Neural cell (in vitro differentiated cells): ENCODE measurements at regions not wholly inside any gene's neighbourhood (a gene's known extent, or its start where the extent isn't known, plus 50 kb on each side); places are given as distances from the start of the nearest gene placed in this dataset.

ENCODE experiments used
- H2AFZ ChIP-seq: fragments of 200-600, 300-800 bp; sonication (generic), shearing (Covaris generic); 2 replicates; pipeline ENCODE4 v1.6.0; 2014; ENCODE audit warnings: low read depth, mild to moderate bottlenecking, antibody characterized with exemption, low read length, moderate library complexity
- H3F3A ChIP-seq: fragments of 200-600 bp; shearing (Covaris generic); 2 replicates; pipeline ENCODE4 v1.6.1; 2016; ENCODE audit warnings: mild to moderate bottlenecking, moderate library complexity, mixed read lengths, antibody characterized with exemption, low read length; ENCODE audit not compliant: insufficient read depth, poor library complexity, severe bottlenecking
- H3K27ac ChIP-seq: fragments of 200-600, 300-800 bp; sonication (generic), shearing (Covaris generic); 2 replicates; pipeline ENCODE4 v1.5.1; 2014; ENCODE audit warnings: mild to moderate bottlenecking, low read length, moderate library complexity
- H3K27me3 ChIP-seq: fragments of 300-800, 200-600 bp; sonication (generic), shearing (Covaris generic); 2 replicates; pipeline ENCODE4 v1.6.0; 2014; ENCODE audit warnings: mild to moderate bottlenecking, low read depth, low read length, moderate library complexity; ENCODE audit not compliant: insufficient read depth
- H3K36me3 ChIP-seq: fragments of 300-800, 200-600 bp; sonication (generic), shearing (Covaris generic); 2 replicates; pipeline ENCODE4 v1.5.1; 2014; ENCODE audit warnings: mild to moderate bottlenecking, antibody characterized with exemption, low read length, moderate library complexity; ENCODE audit not compliant: insufficient read depth
- H3K4me2 ChIP-seq: fragments of 300-800, 200-600 bp; sonication (generic), shearing (Covaris generic); 2 replicates; pipeline ENCODE4 v1.6.0; 2014; ENCODE audit warnings: mild to moderate bottlenecking, low read length
- H3K4me3 ChIP-seq: fragments of 300-800, 200-600 bp; sonication (generic), shearing (Covaris generic); 2 replicates; pipeline ENCODE4 v1.5.1; 2014; ENCODE audit warnings: mild to moderate bottlenecking, low read length, moderate library complexity
- H3K79me2 ChIP-seq: fragments of 200-600 bp; shearing (Covaris generic); replicated peaks from 2 replicates; pipeline ENCODE4 v1.6.0; 2014; ENCODE audit warnings: mild to moderate bottlenecking, low read length, moderate library complexity; ENCODE audit not compliant: insufficient read depth
- H3K9ac ChIP-seq: fragments of 300-800, 200-600 bp; sonication (generic), shearing (Covaris generic); 2 replicates; pipeline ENCODE4 v1.6.1; 2016; ENCODE audit warnings: mild to moderate bottlenecking, low read length, mixed read lengths
- H3K9me2 ChIP-seq: fragments of 200-600 bp; shearing (Covaris generic); 2 replicates; pipeline ENCODE4 v1.6.1; 2016; ENCODE audit warnings: mild to moderate bottlenecking, low read length, mixed read lengths; ENCODE audit not compliant: insufficient read depth
- H3K9me3 ChIP-seq: fragments of 200-600, 300-800 bp; sonication (generic), shearing (Covaris generic); 2 replicates; pipeline ENCODE4 v1.6.1; 2016; ENCODE audit warnings: mild to moderate bottlenecking, mixed run types, low read length, moderate library complexity, mixed read lengths
- H4K20me1 ChIP-seq: fragments of 200-600 bp; shearing (Covaris generic); 2 replicates; pipeline ENCODE4 v1.6.1; 2016; ENCODE audit warnings: mild to moderate bottlenecking, mixed run types; ENCODE audit not compliant: insufficient read depth
- CTCF ChIP-seq: fragments of 450-650 bp; IDR thresholded peaks from 2 replicates; pipeline ENCODE4 v1.5.1; 2014; ENCODE audit warnings: antibody characterized with exemption, mild to moderate bottlenecking, moderate library complexity; ENCODE audit not compliant: poor library complexity, severe bottlenecking
- EP300 ChIP-seq: fragments of 450-650 bp; conservative IDR thresholded peaks from 2 replicates; pipeline ENCODE4 v1.6.1; 2014; ENCODE audit warnings: antibody characterized with exemption, mild to moderate bottlenecking, moderate library complexity; ENCODE audit not compliant: poor library complexity, severe bottlenecking
- EZH2 ChIP-seq: fragments of 200-600, 300-800 bp; shearing (Covaris generic), sonication (generic); IDR thresholded peaks from 2 replicates; pipeline ENCODE4 v1.6.1; 2014; ENCODE audit warnings: antibody characterized with exemption, low read length, borderline replicate concordance, mild to moderate bottlenecking; ENCODE audit not compliant: insufficient read depth, poor library complexity, severe bottlenecking
- MXI1 ChIP-seq: fragments of 450-650 bp; conservative IDR thresholded peaks from 2 replicates; pipeline ENCODE4 v1.6.1; 2014; ENCODE audit warnings: antibody characterized with exemption, mild to moderate bottlenecking; ENCODE audit not compliant: poor library complexity, severe bottlenecking
- POLR2AphosphoS5 ChIP-seq: IDR thresholded peaks from 2 replicates; pipeline ENCODE4 v1.6.1; 2012
- RAD21 ChIP-seq: fragments of 450-650 bp; conservative IDR thresholded peaks from 2 replicates; pipeline ENCODE4 v1.6.1; 2014; ENCODE audit warnings: antibody characterized with exemption, mild to moderate bottlenecking, moderate library complexity
- REST ChIP-seq: IDR thresholded peaks from 2 replicates; pipeline ENCODE4 v1.6.1; 2012; ENCODE audit warnings: borderline replicate concordance
- SMC3 ChIP-seq: fragments of 450-650 bp; conservative IDR thresholded peaks from 2 replicates; pipeline ENCODE4 v1.6.1; 2014; ENCODE audit warnings: antibody characterized with exemption, mild to moderate bottlenecking, moderate library complexity; ENCODE audit not compliant: poor library complexity
- TAF1 ChIP-seq: IDR thresholded peaks from 2 replicates; pipeline ENCODE4 v1.6.1; 2012; ENCODE audit warnings: low read depth

- Histone ChIP-seq H3K4me2 (no peak overlapping the region), H3K4me3 (no peak overlapping the region), H3K79me2 (no peaks in the 10 kb centered on the region), H3K27ac (no peak overlapping the region), H3K36me3 (no peaks in the 10 kb centered on the region), H4K20me1 (no peaks in the 10 kb centered on the region), H3K27me3 (no peaks in the 10 kb centered on the region), H2AFZ (no peak overlapping the region), H3K9me3 (no peaks in the 10 kb centered on the region), H3K9ac (no peak overlapping the region), H3K9me2 (no peaks in the 10 kb centered on the region), H3F3A (no peaks in the 10 kb centered on the region)
- TF ChIP-seq EZH2 (no peak), SMC3 (no peak), MXI1 (no peak), REST (no peak), CTCF (no peak), POLR2AphosphoS5 (no peak), RAD21 (no peak), TAF1 (no peak)
Observed at GRCh38 chr12:84706374-84706773, 206.2 kb downstream of the SLC6A15 start.

GRCh38 chr12:84704856-84705255 is 207.7 kb downstream of the SLC6A15 start:
- Histone ChIP-seq H3K4me3 (no peak overlapping the region), H3K4me2 (no peak overlapping the region), H2AFZ (no peak overlapping the region), H4K20me1 (no peaks in the 10 kb centered on the region), H3K79me2 (no peaks in the 10 kb centered on the region), H3K9me3 (no peaks in the 10 kb centered on the region), H3K36me3 (no peaks in the 10 kb centered on the region), H3K9me2 (no peaks in the 10 kb centered on the region), H3K27me3 (no peaks in the 10 kb centered on the region), H3K9ac (no peak overlapping the region), H3K27ac (no peak overlapping the region), H3F3A (no peaks in the 10 kb centered on the region)
- TF ChIP-seq POLR2AphosphoS5, result no peak
- TF ChIP-seq CTCF, result no peak
- TF ChIP-seq EP300, result no peak
- TF ChIP-seq MXI1, result no peak
- no peak for TF ChIP-seq RAD21
- no peak for TF ChIP-seq EZH2
- no peak for TF ChIP-seq SMC3
- TF ChIP-seq REST, result no peak
- no peak for TF ChIP-seq TAF1
